SK-N-SH (cell line): ENCODE measurements at regions not wholly inside any gene's neighbourhood (a gene's known extent, or its start where the extent isn't known, plus 50 kb on each side); places are given as distances from the start of the nearest gene placed in this dataset.
"Not testable (repeated sequence)": the region's sequence is repeated elsewhere in the genome, so short reads cannot be mapped to it uniquely, and the experiment has no call there.

Experiments
- CHD2 ChIP-seq: fragments of 150-350 bp; IDR thresholded peaks from 2 replicates; pipeline ENCODE4 v1.6.1; 2018; ENCODE audit warnings: low read length; ENCODE audit not compliant: partially characterized antibody
- EP300 ChIP-seq, 2 experiments: IDR thresholded peaks; 2 replicates each; pipeline versions ENCODE4 v1.4.0 to v1.6.1; 2012; ENCODE audit warnings: borderline replicate concordance in 1 of 2, low read depth in 1 of 2, low read length in 1 of 2
- EZH2phosphoT487 ChIP-seq: fragments of 200-600 bp; sonication (generic); IDR thresholded peaks from 2 replicates; pipeline ENCODE4 v1.6.1; 2017; ENCODE audit warnings: low read depth, mixed run types, mild to moderate bottlenecking, antibody characterized with exemption, moderate library complexity, borderline replicate concordance
- FOXJ3 ChIP-seq: sonication (generic); formaldehyde crosslinking; IDR thresholded peaks from 2 replicates; pipeline ENCODE4 v1.5.1; 2020; ENCODE audit warnings: mild to moderate bottlenecking, missing genetic modification reagents
- JUND ChIP-seq: IDR thresholded peaks from 2 replicates; pipeline ENCODE4 v1.4.0; 2012
- MXI1 ChIP-seq: IDR thresholded peaks from 2 replicates; pipeline ENCODE4 v1.6.1; 2012; ENCODE audit warnings: mild to moderate bottlenecking, low read depth, low read length, improper control_type of control experiment
- NRF1 ChIP-seq: IDR thresholded peaks from 2 replicates; pipeline ENCODE4 v1.6.1; 2012; ENCODE audit warnings: low read depth, mild to moderate bottlenecking, low read length
- POLR2AphosphoS5 ChIP-seq: IDR thresholded peaks from 2 replicates; pipeline ENCODE4 v1.6.1; 2012; ENCODE audit warnings: low read depth, low read length
- RCOR1 ChIP-seq: fragments of 150-350 bp; IDR thresholded peaks from 2 replicates; pipeline ENCODE4 v1.6.1; 2017; ENCODE audit warnings: antibody characterized with exemption, low read length
- TAF1 ChIP-seq: IDR thresholded peaks from 2 replicates; pipeline ENCODE4 v1.6.1; 2012; ENCODE audit warnings: low read depth, mild to moderate bottlenecking, low read length, moderate library complexity, borderline replicate concordance
- YY1 ChIP-seq: IDR thresholded peaks from 2 replicates; pipeline ENCODE4 v1.4.0; 2012; ENCODE audit warnings: low read depth, mild to moderate bottlenecking
- TF ChIP-seq, protein P1 (sequence below): fragments of 200-600 bp; sonication (generic); IDR thresholded peaks from 2 replicates; pipeline ENCODE4 v1.6.1; 2017; ENCODE audit warnings: antibody characterized with exemption, mild to moderate bottlenecking, moderate library complexity
- TF ChIP-seq, protein P2 (sequence below): IDR thresholded peaks from 2 replicates; pipeline ENCODE4 v1.4.0; 2012; ENCODE audit warnings: low read depth, borderline replicate concordance

DNA sequence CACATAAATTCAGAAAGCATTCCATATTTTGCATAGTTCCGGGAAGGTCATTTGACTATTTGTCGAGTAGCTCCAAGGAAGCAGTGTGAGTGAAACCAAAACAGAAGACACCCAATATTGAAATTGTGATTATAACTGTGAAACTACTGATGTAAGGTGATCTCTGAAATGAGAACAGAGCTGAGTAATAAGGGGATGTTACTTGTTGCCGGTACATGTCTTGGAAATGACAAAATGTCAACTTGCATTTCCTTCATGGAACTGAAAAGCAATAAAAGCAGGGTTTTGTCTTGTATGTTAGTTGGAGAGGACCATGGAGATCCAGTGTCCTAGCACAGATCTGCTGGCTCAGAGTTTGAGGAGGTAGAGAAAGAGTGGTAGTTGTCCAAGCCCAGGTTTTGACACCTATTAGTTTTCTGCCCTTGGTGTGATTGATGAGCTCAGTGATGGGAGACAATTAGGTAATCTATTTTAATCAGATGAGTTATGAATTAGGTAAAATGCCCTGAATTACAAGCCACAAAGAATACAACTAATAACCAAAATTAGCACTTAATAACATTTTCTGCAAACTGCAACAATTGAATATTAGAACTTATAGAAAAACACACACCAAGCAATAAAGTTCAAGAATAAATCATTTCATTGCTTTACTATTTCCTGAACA is 58.7 kb upstream of the ZNF519 start:
- not testable (repeated sequence) for TF ChIP-seq EZH2phosphoT487; NRF1; POLR2AphosphoS5; JUND; MXI1; TAF1; CHD2; YY1; FOXJ3 (CRISPR knock-in tag); EP300 (IDR thresholded peaks at IDR 0.05; ENCODE audit: borderline replicate concordance in 1 of 2, low read depth in 1 of 2, low read length in 1 of 2); RCOR1
- TF ChIP-seq, protein P1, sequence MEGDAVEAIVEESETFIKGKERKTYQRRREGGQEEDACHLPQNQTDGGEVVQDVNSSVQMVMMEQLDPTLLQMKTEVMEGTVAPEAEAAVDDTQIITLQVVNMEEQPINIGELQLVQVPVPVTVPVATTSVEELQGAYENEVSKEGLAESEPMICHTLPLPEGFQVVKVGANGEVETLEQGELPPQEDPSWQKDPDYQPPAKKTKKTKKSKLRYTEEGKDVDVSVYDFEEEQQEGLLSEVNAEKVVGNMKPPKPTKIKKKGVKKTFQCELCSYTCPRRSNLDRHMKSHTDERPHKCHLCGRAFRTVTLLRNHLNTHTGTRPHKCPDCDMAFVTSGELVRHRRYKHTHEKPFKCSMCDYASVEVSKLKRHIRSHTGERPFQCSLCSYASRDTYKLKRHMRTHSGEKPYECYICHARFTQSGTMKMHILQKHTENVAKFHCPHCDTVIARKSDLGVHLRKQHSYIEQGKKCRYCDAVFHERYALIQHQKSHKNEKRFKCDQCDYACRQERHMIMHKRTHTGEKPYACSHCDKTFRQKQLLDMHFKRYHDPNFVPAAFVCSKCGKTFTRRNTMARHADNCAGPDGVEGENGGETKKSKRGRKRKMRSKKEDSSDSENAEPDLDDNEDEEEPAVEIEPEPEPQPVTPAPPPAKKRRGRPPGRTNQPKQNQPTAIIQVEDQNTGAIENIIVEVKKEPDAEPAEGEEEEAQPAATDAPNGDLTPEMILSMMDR, result not testable (repeated sequence)
- TF ChIP-seq, protein P2, sequence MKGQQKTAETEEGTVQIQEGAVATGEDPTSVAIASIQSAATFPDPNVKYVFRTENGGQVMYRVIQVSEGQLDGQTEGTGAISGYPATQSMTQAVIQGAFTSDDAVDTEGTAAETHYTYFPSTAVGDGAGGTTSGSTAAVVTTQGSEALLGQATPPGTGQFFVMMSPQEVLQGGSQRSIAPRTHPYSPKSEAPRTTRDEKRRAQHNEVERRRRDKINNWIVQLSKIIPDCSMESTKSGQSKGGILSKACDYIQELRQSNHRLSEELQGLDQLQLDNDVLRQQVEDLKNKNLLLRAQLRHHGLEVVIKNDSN, result not testable (repeated sequence)
